ENCODE measurements at regions not wholly inside any gene's neighbourhood (a gene's known extent, or its start where the extent isn't known, plus 50 kb on each side); places are given as distances from the start of the nearest gene placed in this dataset.

GRCh38 chr21:22764222-22764621, 1766.0 kb downstream of the NCAM2 start:
- TF ChIP-seq CTCF (conservative IDR thresholded peaks at IDR 0.05) (no peak), EZH2 (IDR thresholded peaks at IDR 0.05; ENCODE audit: low read depth) (no peak)
